ENCODE measurements at regions not wholly inside any gene's neighbourhood (a gene's known extent, or its start where the extent isn't known, plus 50 kb on each side); places are given as distances from the start of the nearest gene placed in this dataset.

DNA sequence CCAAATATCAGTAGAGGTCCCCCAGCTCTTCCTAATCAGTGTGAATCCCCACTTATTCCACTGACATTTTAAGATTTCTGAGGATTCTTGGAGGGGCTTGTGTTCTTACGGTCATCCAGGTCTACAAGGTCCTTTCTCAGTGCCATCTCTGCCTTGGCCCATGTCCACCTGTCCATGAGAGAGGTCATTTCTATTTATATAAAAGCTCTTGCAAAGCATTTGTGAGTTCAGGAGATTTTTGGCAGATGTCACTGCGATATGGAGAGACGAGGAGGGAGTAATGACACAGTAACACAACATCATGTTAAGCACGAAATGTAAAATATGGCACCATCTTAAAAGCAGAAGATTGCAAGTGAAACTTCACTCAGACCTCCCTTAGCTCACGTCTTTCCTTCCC is 144.6 kb upstream of the NFIA start:
- TF ChIP-seq, protein P1, sequence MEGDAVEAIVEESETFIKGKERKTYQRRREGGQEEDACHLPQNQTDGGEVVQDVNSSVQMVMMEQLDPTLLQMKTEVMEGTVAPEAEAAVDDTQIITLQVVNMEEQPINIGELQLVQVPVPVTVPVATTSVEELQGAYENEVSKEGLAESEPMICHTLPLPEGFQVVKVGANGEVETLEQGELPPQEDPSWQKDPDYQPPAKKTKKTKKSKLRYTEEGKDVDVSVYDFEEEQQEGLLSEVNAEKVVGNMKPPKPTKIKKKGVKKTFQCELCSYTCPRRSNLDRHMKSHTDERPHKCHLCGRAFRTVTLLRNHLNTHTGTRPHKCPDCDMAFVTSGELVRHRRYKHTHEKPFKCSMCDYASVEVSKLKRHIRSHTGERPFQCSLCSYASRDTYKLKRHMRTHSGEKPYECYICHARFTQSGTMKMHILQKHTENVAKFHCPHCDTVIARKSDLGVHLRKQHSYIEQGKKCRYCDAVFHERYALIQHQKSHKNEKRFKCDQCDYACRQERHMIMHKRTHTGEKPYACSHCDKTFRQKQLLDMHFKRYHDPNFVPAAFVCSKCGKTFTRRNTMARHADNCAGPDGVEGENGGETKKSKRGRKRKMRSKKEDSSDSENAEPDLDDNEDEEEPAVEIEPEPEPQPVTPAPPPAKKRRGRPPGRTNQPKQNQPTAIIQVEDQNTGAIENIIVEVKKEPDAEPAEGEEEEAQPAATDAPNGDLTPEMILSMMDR (conservative IDR thresholded peaks at IDR 0.05; ENCODE audit: low read depth, low read length), result no peak
- no peak for TF ChIP-seq EZH2 (IDR thresholded peaks at IDR 0.05; ENCODE audit: borderline replicate concordance, low read depth, low read length, poor library complexity, severe bottlenecking)

Data from A673 (cell line).